ENCODE measurements at regions not wholly inside any gene's neighbourhood (a gene's known extent, or its start where the extent isn't known, plus 50 kb on each side); places are given as distances from the start of the nearest gene placed in this dataset.

DNA sequence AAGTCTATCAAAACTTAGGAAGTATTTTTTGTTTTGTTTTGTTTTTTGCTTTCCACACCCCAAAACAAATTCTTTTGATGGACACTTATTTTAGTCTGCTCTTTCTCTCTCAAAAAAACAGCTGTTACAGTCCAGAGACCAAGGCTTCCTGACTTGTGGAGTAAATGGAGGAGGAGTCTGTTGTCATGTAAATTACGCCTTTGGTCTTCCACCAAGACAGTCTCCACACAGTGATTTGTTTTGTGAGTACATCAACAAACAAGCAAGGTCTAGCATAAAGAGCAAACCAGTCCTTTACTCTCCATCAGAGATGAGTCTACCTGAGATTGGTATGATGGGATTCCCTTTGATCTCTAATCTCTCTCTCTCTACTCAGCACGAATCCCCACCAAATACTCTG, 588.0 kb upstream of the ARID1B start:
- Histone ChIP-seq H3K27ac (no peak overlapping the region), H3K9me3 (no peaks in the 10 kb centered on the region), H3K4me3 (no peak overlapping the region), H3K36me3 (no peaks in the 10 kb centered on the region), H3K27me3 (replicated peaks; ENCODE audit: insufficient read depth) (no peaks in the 10 kb centered on the region), H3K4me1 (ENCODE audit: control insufficient read depth in 1 of 2, low read depth in 2 of 2) (peaks cover 0 to 5% of the 10 kb centered on the region in 2 donors)
- TF ChIP-seq, protein P1, sequence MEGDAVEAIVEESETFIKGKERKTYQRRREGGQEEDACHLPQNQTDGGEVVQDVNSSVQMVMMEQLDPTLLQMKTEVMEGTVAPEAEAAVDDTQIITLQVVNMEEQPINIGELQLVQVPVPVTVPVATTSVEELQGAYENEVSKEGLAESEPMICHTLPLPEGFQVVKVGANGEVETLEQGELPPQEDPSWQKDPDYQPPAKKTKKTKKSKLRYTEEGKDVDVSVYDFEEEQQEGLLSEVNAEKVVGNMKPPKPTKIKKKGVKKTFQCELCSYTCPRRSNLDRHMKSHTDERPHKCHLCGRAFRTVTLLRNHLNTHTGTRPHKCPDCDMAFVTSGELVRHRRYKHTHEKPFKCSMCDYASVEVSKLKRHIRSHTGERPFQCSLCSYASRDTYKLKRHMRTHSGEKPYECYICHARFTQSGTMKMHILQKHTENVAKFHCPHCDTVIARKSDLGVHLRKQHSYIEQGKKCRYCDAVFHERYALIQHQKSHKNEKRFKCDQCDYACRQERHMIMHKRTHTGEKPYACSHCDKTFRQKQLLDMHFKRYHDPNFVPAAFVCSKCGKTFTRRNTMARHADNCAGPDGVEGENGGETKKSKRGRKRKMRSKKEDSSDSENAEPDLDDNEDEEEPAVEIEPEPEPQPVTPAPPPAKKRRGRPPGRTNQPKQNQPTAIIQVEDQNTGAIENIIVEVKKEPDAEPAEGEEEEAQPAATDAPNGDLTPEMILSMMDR (IDR thresholded peaks at IDR 0.05) = no peak
- ATAC-seq (ENCODE audit: insufficient number of reproducible peaks, low FRiP score, low read depth) = no peak
- DNase-seq (ENCODE audit: low spot score) = no peak

DNA sequence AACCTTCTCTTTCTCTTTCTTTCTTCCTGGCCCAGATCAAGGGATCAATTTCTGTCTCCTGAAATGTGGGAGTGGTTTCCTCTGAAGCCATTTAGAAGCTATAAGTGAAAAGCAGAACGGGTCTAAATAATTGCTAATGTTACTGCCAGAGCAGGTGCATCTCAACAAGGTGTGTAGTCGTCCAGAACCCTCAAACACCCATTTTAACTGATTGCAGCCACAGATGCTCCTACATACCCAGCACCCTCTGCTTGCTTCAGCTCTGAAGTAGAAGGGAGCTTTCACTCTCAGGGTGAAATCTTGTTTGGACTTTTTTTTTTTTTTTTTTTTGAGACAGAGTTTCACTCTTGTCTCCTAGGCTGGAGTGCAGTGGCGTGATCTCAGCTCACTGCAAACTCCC, 592.1 kb upstream of the ARID1B start:
- ATAC-seq (ENCODE audit: insufficient number of reproducible peaks, low FRiP score, low read depth) = no peak
- no peaks in the 10 kb centered on the region for H3K27me3 ChIP-seq (replicated peaks; ENCODE audit: insufficient read depth)
- H3K4me3 ChIP-seq = no peak overlapping the region
- no peaks in the 10 kb centered on the region for H3K9me3 ChIP-seq
- TF ChIP-seq, protein P1 (IDR thresholded peaks at IDR 0.05) = no peak
- H3K27ac ChIP-seq = no peak overlapping the region
- DNase-seq (ENCODE audit: low spot score) = no peak
- H3K4me1 ChIP-seq (ENCODE audit: control insufficient read depth in 1 of 2, low read depth in 2 of 2) = peaks cover 0 to 5% of the 10 kb centered on the region in 2 donors
- H3K36me3 ChIP-seq = no peaks in the 10 kb centered on the region

DNA sequence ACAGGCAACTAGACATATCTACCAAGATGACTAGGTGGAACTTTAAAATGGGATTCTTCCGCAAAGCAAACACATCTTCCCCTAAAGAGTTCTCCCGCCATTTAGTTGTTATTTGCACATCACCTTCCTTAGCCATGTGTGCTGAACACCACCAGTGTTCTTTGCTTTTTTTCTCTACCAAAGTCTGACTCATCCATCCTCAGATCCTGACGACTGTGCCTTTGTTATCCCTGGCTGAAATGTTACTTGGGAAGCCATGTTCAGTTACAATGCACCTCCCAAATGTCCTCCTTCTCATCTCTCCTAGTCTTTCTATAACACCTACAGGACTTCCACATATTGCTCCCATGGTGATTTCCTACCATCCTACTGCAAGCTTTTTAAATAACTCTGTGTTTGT, 593.5 kb upstream of the ARID1B start:
- H3K4me3 ChIP-seq = no peak overlapping the region
- H3K36me3 ChIP-seq = no peaks in the 10 kb centered on the region
- H3K4me1 ChIP-seq (ENCODE audit: control insufficient read depth in 1 of 2, low read depth in 2 of 2) = no peaks in the 10 kb centered on the region
- H3K27ac ChIP-seq = no peak overlapping the region
- no peaks in the 10 kb centered on the region for H3K27me3 ChIP-seq (replicated peaks; ENCODE audit: insufficient read depth)
- ATAC-seq (ENCODE audit: insufficient number of reproducible peaks, low FRiP score, low read depth) = no peak
- TF ChIP-seq, protein P1 (IDR thresholded peaks at IDR 0.05) = no peak
- DNase-seq (ENCODE audit: low spot score) = no peak
- H3K9me3 ChIP-seq = no peaks in the 10 kb centered on the region

DNA sequence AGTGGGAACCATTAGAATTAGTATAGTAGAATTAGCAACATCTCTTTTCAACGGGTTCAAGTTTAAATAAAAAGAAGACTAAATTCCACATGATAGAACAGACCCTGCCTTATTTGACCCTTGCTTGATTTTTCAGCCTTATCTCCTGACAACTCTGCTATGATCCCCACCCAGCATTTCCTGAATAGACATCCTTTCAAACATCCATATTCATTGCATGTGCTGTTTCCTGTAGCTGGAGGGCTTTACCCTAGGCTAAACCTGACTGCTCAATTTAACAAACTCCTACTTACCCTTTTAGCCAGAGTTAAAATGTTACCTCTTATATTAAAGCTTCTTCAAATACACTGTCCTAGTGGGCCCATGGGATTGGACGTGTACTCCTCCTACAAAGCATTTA, 594.8 kb upstream of the ARID1B start:
- Histone ChIP-seq H3K27me3 (replicated peaks; ENCODE audit: insufficient read depth) (no peaks in the 10 kb centered on the region), H3K4me1 (ENCODE audit: control insufficient read depth in 1 of 2, low read depth in 2 of 2) (no peaks in the 10 kb centered on the region), H3K27ac (no peak overlapping the region), H3K4me3 (no peak overlapping the region), H3K9me3 (no peaks in the 10 kb centered on the region), H3K36me3 (no peaks in the 10 kb centered on the region)
- DNase-seq (ENCODE audit: low spot score) (no peak), ATAC-seq (ENCODE audit: insufficient number of reproducible peaks, low FRiP score, low read depth) (no peak)
- TF ChIP-seq, protein P1 (IDR thresholded peaks at IDR 0.05) = no peak

DNA sequence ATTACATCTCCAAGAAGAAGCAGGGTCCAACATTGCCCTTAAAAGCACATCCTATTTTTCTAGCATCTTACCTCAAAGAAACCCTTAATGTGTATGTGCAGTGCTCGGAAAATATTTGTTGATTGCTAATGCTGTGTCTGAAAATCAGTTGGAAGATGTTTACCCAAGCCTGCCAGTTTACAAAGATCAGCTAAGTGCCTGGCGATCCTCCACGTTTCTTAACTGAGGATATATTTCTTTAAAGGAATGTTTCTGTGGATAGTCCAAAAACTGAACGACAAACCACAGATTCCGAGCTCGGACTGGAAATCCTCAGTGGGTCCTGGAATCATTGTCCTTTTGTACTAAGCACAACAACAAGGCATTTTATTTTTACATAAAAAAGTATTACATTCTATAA, 595.7 kb upstream of the ARID1B start:
- Histone ChIP-seq H3K4me1 (ENCODE audit: control insufficient read depth in 1 of 2, low read depth in 2 of 2) (no peaks in the 10 kb centered on the region), H3K27ac (no peak overlapping the region), H3K9me3 (no peaks in the 10 kb centered on the region), H3K4me3 (no peak overlapping the region), H3K27me3 (replicated peaks; ENCODE audit: insufficient read depth) (no peaks in the 10 kb centered on the region), H3K36me3 (no peaks in the 10 kb centered on the region)
- DNase-seq (ENCODE audit: low spot score) (no peak), ATAC-seq (ENCODE audit: insufficient number of reproducible peaks, low FRiP score, low read depth) (no peak)
- TF ChIP-seq, protein P1 (IDR thresholded peaks at IDR 0.05) = no peak

All from thoracic aorta (tissue), 2 donors.